CD4-positive, alpha-beta T cell treated with Interferon gamma for 1 hour (primary cell): ENCODE measurements at regions not wholly inside any gene's neighbourhood (a gene's known extent, or its start where the extent isn't known, plus 50 kb on each side); places are given as distances from the start of the nearest gene placed in this dataset.
A peak's percentile ranks its signal among the peaks of the same experiment; 100 is the strongest.

Experiments used
- DNase-seq: peaks from one replicate; pipeline ENCODE4 v3.0.0-alpha.2; 2020

DNA sequence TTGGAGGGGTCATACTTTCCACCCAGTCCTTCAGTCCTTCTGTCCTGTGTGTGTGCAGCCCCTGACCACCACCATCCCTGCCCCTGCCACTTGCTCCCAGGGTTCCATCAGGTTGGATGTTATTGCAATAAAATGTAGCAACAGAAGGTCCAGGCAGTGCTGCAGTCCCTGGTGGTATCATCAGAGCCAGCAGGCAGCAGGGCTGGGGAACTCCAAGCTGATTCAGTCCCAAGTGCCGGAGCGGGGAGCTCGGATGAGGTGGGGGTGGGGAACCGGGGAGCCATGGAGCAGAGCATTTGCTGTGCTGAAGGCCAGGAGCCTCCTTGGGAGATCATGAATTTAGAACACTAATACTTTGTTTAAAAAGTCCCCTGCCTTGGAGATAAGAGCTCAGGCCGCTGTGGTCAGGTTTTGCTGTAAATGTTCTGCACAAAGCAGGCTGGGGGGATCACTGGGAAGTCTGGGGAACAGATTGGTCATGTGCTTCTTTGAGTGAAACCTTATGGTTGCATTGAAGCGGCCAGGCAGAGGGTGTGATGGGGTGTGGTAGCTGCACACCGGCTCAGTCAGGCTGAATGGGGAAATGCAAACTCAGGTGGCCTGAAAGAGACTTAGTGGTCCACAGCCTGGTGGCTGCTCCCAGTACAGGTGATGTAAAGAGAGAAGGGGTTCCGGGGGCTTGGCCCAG lies 225.9 kb downstream of the SEC14L1 start:
- DNase-seq = no peak

DNA sequence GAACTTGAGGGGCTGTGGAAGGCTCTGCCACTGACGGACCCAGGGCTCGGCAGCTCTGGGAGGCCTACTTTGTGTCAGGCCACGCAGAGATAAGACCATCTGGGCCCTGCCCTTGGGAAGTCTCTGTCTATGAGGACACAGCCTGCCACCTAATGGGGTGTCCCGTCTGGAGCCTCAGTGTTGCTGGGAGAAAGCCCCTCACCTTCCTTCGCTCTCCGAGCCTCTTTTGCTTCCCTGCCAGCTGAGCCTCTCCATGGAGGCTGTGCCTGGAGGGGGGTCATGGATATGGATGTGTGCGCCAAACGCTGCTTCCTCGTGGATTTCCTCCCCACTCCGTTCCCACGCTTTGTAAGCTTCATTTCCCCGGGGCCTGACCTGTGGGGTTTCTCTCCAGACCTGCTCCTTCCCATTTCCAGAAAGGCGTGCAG lies 228.8 kb downstream of the SEC14L1 start:
- DNase-seq = no peak

DNA sequence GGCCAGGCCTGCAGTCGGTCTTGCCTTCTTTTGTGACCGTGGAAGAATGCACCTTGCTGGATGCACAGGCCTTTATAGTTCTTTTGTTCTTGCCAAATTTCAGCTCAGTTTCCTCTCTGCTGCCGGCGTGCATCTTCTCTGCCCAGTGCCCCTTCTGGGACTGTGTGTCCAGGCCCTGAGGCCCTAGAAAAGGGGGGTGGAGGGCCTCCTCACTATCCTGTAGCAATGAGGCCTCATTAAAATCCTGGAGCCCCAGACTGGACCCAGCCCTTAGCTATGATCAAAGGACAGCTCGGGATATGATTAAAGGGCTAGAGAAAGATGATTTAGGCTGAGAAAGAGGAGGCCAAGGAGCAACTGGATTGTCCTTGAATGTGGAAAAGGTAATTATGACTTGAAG lies 229.8 kb downstream of the SEC14L1 start:
- no peak for DNase-seq

DNA sequence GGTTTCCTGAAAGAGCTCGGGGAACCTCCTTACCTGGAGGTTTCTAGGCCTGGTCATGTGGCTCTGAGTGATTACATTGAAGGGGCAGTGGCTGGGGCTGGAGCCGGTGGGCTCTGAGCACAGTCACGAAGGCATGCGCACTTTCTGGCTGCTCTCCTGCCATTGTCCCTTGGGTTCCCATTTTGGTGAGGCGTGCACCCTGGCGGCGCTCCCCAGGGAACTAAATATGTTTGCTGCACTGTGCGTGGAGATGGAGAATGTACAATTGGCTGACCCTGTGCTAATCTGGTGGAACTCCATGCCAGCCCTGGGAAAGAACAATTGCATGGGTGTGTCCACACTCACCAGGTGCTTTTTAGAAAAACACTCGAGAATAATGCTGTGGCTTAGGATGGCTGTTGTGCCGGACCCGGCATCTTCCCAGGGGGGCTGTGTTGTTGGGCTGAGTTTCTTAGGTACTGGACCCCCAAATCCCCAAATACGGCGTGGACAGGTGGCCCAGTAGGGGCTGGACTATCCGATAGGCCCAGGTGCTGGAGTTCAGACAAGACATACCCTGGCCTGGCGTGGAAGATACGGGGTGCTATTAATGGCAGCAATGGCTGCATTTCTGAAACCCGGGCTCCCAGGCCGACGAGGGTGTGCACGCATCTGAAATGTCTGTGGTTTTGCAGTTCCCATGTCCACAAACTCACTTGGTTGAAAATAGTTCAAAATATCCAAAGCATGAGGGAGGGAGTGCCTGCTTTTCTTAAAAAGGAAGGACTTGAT lies 230.5 kb downstream of the SEC14L1 start:
- DNase-seq = no peak

DNA sequence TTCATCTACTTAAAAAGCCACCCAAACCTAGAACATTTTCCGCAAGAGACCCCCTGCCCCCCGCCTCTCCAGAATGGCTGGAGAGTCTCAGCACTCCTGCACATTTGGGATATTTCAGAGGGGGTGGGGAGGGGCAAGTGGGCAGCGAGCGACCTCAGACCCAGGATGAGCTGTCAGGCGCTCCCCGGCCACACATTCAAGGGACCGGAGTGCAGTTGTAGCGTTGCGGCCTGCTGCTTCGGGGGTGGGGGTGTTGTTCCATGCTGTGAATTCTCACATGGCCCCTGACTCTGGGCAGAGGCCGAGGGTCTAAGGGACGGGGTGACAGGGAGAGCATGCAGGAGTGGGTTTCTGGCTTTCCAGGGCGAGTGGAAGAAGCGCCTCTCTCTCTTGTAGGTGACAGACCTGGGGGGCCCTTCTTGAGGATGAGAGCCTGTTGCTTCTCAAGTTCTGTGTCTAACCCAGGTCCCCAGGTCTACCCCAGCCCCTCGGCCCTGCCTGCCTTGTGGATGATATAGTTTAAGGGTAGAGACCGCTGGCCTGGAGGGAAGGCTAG lies 231.2 kb downstream of the SEC14L1 start:
- no peak for DNase-seq

DNA sequence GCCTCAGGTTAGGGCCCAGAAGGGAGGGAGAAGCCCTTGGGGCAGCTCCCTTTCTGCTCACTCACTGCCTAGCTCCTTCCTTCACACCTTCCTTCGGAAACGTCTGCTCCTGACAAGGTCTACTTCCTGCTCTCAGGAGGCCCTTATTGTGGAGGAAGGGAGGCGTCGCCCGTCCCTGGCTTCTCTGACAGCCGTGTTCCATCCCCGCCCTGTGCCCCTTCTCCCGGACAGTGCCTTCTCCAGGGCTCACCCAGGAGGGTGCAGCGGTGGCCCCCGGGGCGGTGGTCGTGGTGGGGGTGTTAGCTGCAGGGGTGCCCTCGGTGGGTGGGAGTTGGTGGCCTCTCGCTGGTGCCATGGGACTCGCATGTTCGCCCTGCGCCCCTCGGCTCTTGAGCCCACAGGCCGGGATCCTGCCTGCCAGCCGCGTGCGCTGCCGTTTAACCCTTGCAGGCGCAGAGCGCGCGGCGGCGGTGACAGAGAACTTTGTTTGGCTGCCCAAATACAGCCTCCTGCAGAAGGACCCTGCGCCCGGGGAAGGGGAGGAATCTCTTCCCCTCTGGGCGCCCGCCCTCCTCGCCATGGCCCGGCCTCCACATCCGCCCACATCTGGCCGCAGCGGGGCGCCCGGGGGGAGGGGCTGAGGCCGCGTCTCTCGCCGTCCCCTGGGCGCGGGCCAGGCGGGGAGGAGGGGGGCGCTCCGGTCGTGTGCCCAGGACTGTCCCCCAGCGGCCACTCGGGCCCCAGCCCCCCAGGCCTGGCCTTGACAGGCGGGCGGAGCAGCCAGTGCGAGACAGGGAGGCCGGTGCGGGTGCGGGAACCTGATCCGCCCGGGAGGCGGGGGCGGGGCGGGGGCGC lies 231.9 kb downstream of the SEC14L1 start:
- peak; percentile 54 for DNase-seq

DNA sequence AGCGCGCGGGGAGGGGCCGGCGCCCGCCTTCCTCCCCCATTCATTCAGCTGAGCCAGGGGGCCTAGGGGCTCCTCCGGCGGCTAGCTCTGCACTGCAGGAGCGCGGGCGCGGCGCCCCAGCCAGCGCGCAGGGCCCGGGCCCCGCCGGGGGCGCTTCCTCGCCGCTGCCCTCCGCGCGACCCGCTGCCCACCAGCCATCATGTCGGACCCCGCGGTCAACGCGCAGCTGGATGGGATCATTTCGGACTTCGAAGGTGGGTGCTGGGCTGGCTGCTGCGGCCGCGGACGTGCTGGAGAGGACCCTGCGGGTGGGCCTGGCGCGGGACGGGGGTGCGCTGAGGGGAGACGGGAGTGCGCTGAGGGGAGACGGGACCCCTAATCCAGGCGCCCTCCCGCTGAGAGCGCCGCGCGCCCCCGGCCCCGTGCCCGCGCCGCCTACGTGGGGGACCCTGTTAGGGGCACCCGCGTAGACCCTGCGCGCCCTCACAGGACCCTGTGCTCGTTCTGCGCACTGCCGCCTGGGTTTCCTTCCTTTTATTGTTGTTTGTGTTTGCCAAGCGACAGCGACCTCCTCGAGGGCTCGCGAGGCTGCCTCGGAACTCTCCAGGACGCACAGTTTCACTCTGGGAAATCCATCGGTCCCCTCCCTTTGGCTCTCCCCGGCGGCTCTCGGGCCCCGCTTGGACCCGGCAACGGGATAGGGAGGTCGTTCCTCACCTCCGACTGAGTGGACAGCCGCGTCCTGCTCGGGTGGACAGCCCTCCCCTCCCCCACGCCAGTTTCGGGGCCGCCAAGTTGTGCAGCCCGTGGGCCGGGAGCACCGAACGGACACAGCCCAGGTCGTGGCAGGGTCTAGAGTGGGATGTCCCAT lies 232.8 kb downstream of the SEC14L1 start:
- DNase-seq = peak; percentile 35

DNA sequence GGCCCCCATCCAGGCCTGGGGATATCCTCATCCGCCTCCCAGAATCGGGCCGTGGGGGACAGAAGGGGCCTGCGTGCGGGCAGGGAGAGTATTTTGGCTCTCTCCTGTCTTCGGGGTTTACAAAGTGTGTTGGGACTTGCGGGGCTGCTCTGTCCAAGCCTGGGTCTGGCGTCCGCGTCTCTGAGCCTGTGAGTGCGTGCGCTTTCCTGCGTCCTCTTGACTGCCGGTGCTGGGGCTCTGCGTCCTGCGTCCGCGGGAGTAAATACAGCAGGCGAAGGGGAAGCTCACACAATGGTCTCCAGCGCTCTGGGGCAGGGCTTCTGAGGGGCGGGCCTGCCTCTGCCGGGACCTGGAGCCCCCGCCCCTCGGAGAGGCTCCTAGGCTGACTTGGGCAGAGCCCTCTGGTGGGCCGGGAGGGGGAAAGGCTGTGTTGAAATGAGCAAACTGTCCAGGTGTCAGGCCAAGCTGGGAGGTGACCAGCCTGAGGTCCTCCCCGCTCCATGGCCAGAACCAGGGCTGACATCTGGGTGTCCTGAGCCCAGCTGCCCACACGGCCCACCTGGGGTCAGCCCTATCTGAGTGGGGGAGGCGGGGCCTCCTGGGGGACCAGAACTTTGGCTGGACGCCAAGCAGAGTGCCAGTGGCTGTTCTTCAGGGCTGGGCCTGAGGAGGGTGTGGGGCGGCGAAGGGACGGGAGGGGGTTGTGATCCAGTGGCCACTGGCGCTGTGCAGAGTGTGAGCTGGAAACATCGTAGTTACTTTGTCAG lies 233.6 kb downstream of the SEC14L1 start:
- peak; percentile 79 for DNase-seq

DNA sequence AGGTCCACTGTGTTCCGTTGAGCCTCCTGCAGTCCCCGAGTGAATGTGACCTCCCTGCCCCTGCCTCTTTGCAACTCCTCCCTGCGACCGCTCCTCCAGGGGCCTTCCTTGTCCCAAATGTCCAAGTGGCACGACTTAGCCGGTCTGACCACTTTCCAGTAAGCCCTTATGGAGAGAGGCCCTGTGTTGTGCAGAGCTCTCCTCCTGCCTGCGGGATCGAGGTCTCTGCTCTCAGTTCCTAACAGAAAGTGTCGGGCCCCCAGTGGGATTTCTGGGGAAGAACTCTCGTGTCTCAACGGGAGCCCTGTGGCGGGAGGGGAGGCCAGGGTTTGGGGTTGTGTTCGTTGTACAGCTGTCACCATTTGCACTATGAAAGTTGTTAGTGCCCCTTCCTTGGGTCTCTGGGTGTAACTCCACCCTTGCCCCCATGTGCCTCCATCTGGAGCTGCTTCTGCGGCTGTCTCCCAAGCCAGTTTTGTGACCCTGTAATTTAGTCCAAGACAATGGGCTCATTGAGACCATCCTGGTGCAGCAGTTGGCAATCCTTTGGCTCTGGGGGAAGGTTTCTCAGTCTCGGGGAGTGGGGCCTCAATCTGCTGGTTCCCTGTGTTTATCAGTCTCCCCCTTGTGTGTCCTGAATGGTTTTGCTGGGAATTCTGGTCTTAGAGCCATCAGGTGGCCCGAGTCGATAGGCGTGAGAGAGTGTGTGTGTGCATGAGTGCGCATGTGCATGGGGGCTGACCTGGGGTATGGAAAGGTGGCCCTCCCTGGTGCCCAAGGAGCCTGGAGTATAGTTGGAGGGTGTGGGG lies 234.5 kb downstream of the SEC14L1 start:
- no peak for DNase-seq

DNA sequence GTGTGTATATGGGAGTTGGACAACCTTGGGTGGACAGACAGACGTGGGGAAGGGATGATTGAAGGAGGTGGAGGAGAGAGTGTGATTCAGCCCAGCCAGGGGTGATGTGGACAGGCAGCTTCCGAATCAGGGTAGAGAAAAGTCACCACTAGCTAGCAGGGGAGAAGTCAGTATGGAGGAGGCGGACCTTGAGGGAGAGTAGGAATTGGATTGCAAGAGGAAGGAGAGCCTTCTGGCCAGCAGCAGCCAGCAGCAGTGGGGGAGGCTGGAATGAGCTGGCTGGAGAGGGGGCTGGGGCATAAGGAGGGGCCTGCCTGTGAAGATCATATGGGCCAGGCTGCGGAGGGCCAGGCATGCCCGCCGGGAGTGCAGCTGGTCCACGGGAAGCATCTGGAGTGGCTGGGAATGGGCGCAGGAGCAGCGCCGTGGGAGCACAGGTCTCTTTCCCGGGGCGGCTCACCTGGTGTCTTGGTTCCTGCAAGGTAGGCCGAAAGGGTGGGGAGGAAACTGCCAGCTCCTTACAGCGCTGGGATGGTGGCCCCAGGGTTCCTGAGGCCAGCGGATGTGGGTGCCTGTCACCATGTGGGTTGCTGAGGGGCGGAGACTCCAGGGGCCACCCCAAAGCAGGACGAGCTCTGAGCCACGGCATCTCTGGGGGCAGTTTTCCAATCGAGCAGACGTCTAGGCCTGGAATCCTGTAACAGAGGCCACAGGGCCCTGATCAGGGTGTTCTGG lies 235.3 kb downstream of the SEC14L1 start:
- peak; percentile 44 for DNase-seq

DNA sequence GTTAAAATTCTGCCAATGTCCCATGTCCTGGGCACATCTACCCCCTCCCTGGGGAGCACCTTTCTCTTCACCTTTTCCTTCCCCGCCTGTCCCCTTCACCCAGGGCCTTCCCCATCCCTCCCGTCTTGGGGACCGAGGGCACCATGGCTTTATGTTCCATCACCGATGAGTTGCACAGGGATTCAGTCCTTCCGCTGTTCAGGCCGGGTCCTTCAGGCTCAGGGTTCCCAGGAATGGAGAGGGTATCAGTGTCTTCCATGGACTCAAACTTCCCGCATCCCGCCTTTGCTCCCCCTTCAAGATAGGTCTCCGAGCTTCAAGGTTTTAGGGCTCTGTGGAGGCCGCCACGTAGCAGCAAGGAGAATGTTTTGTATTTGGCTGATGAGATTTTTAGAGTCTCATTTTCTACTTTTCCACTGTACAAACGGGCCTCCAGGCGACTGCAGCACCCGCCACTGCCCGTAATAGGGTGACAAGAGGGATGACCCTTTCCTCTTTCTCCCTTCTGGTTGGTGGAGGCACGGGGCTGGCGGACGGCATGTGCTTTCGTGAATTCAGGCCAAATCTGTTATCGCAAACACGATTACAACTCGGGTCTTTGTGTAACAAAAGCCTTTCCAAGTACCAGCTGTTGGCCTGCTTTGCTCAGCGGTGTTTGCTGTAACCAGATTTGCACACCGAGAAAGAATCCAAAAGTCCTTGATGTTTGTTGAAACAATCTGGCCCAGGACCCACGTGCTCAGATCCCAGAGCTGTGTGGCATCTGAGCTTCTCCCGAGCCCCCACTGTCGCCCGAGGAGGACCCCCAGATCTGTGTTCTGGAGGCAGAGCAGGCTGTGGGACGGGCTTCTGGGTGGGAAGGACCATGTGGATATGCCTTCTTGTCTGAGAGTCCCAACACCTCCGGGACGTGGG lies 236.3 kb downstream of the SEC14L1 start:
- no peak for DNase-seq

DNA sequence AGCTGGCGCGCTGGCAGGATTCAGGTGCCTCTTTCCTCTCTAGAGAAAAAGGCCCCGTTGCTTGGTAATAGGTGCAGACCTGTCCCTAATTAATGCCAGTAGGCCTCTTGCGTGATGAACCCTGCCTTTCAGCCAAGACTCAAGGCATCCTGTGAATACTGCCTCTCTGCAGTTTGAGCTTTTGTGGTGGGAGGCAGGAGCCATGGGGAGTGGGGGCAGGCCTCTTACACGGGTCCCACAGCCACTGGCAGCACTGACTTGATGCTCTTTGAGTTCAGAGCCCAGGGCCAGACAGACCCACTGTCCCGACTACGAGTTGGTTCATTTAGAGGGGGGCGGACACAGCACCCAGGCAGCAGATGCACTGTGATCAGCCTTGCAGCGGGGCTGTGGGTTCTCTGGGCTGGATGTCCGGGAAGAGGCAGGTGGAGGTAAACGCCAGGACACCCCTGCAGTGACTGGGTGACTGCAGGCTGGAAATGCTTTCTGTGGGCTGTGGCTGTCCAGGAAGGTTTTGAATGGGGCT lies 237.0 kb downstream of the SEC14L1 start:
- no peak for DNase-seq

DNA sequence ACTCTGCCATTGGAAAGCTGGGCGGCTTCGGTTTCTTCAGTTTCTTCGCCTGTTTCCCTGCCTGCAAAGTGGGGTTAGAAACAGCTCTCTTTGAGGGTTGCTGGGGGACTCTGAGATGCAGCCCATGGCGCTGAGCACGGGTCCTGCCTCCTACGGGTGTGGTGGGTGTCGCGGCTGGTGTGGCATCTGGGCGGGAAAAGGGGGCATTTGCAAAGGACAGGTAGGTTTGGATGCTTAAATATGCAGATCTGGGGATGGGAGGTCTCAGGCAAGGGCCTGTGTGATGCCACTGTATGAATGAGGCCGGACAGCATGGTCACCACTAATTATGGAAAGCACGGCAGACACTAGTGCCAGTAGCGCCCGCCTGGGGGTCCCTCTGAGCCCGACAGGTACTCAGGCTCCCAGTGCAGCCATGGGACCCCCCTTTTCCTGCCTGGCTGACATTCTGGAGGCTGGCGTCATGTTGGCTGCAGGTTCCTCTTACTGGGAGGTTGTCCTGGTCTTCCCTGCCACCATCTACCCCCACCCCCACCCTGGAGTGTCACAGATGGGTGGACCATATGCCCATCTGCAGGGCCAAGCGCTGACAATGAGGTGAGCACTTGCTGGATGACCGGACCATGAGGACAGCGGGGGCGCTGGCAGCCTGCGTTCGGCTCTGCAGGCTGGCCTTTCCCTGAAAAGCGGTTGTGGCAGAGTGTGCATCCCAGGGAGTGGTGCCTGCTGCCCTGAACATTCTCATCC lies 237.7 kb downstream of the SEC14L1 start:
- DNase-seq = no peak

DNA sequence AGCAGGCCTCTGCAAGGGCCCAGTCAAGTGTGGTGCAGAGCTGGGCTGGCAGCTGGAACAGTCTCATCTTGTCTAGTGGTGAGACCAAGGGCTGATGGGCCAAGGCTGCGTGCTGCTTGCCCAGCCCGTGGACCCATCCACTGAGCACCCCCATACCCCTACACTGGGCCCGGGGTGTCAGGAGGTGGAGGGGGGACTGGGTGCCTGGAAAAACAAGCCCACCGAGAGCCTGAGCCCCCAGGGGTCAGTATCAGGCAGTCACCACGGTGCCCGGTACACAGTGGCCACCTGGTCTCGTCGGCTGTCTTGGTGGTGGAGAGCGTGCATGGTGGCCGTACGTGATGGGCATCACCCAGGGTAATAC lies 238.3 kb downstream of the SEC14L1 start:
- DNase-seq = no peak

DNA sequence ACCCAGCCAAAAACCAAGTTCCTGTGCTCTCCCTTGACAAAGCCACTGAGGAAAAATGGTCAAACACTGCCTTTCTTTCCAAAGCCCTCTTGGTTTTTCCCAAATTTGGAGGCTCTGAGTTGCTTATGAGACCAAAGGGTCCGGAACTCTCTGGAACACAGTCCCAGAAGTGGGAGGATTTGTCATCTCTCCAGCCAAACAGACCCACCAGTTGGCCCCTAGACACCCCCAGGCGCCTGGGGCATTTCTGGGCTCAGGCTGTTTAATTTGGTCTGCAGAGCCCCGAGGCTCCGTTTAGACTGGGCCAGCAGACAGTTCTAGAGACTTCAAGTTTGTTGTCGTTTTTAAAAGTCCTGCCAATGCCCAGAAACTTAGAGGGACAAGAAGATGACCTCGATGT lies 239.1 kb downstream of the SEC14L1 start:
- no peak for DNase-seq

DNA sequence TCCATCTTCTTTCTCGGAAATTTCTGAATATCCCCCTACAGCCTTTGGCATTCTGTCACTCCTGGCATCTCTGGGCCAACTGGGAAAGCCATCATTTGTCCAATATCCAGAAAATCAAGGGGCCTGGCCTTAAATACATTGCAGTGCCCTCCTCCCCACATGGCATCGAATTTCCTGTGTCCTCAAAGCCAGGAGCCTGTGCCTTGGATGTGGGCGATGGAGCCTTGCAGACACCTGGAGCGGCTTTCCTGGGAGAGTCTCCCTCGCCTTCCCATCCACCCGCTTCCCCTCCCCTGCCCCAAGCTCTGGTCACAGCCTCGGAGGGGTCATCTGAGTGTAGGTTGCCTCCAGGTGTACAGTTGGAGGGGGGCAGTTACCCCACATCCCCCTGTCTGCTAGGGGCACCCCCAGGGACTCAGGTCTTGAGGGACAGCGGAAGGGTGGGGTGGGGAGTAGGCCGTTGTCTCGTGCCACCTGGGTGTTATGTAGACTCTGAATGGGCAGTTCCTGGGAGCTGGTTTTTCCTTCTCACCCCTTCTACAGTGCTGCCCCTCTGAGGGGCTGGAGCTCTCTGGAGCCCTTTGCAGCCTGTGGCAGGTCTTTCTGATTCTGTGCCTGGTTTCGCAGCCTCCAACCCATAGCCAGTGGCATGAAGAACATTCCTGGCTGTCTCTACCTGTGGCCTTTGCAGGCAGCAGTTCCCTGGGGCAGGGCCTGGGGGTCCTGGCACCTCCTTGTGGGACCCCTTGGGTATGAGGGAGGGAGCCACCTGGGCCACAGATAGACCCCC lies 239.8 kb downstream of the SEC14L1 start:
- DNase-seq = no peak

DNA sequence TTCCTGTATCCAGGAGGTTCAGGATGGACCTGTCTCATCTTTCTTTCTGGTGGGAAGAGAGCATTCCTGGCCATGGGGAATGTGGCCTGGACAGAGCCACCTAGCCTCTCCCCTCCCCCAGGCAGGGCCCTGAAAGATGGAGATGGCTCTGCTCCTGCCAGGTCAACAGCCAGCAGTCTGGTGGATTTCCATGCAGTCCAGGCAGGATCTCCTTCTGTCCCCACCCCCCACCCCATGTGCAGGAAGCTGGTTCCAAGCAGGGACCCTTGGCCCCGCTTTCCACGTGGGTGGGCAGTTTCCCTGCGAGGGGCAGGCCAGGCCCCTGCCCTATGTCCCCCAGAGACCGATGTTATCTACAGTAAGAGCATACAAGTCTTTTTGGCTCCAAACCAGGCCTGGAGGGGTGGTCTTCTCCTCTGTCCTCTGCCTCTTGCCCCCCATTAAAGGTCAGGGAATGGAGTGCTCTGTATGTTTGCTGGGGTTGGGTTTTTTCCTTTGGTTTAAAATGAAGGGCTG lies 240.5 kb downstream of the SEC14L1 start:
- no peak for DNase-seq
